SJSA1 (cell line): ENCODE measurements at regions not wholly inside any gene's neighbourhood (a gene's known extent, or its start where the extent isn't known, plus 50 kb on each side); places are given as distances from the start of the nearest gene placed in this dataset.
A peak's percentile ranks its signal among the peaks of the same experiment; 100 is the strongest.

Source experiments
- DNase-seq, 2 experiments: peaks; one replicate each; pipeline ENCODE4 v3.0.0-alpha.2; 2015 to 2020; ENCODE audit warnings: low spot score in 2 of 2, low read depth in 1 of 2
- H3K27ac ChIP-seq: fragments of 250-450 bp; sonication (Bioruptor Pico); 2 replicates; pipeline ENCODE4 v1.5.1; 2020; ENCODE audit warnings: mild to moderate bottlenecking, moderate library complexity
- H3K27me3 ChIP-seq: fragments of 250-450 bp; sonication (Bioruptor Pico); replicated peaks from 2 replicates; pipeline ENCODE4 v1.5.1; 2020; ENCODE audit warnings: mild to moderate bottlenecking, moderate library complexity
- H3K36me3 ChIP-seq: fragments of 250-450 bp; sonication (Bioruptor Pico); 2 replicates; pipeline ENCODE4 v1.5.1; 2020; ENCODE audit warnings: mild to moderate bottlenecking
- H3K4me1 ChIP-seq: fragments of 250-450 bp; sonication (Bioruptor Pico); replicated peaks from 2 replicates; pipeline ENCODE4 v1.6.1; 2021; ENCODE audit warnings: mild to moderate bottlenecking
- H3K4me3 ChIP-seq: fragments of 250-450 bp; sonication (Bioruptor Pico); 2 replicates; pipeline ENCODE4 v1.5.1; 2020; ENCODE audit warnings: mild to moderate bottlenecking
- H3K9me3 ChIP-seq: fragments of 250-450 bp; sonication (Bioruptor Pico); replicated peaks from 2 replicates; pipeline ENCODE4 v1.5.1; 2020; ENCODE audit warnings: mild to moderate bottlenecking

- no peaks in the 10 kb centered on the region for H3K36me3 ChIP-seq
- H3K4me3 ChIP-seq = no peak overlapping the region
- no peaks in the 10 kb centered on the region for H3K9me3 ChIP-seq
- H3K4me1 ChIP-seq = peaks cover 12% of the 10 kb centered on the region
- no peak overlapping the region for H3K27ac ChIP-seq
- no peak for DNase-seq
- H3K27me3 ChIP-seq = no peaks in the 10 kb centered on the region
Measured at GRCh38 chr16:86322806-86323205, 187.5 kb upstream of the FOXF1 start.

GRCh38 chr16:86324320-86324719 lies 186.0 kb upstream of the FOXF1 start:
- no peak for DNase-seq
- Histone ChIP-seq H3K4me1 (peaks cover 12% of the 10 kb centered on the region), H3K27me3 (no peaks in the 10 kb centered on the region), H3K9me3 (no peaks in the 10 kb centered on the region), H3K4me3 (no peak overlapping the region), H3K36me3 (no peaks in the 10 kb centered on the region), H3K27ac (no peak overlapping the region)

GRCh38 chr16:86325360-86325759 lies 185.0 kb upstream of the FOXF1 start:
- no peaks in the 10 kb centered on the region for H3K36me3 ChIP-seq

GRCh38 chr16:86325895-86326294 lies 184.4 kb upstream of the FOXF1 start:
- Histone ChIP-seq H3K27me3 (no peaks in the 10 kb centered on the region), H3K27ac (no peak overlapping the region), H3K4me3 (no peak overlapping the region), H3K9me3 (no peaks in the 10 kb centered on the region), H3K36me3 (no peaks in the 10 kb centered on the region), H3K4me1 (peaks cover 12% of the 10 kb centered on the region)
- DNase-seq = no peak

More at GRCh38 chr16:86325360-86325759, 185.0 kb upstream of the FOXF1 start:
- Histone ChIP-seq H3K27ac (no peak overlapping the region), H3K4me3 (no peak overlapping the region), H3K4me1 (peaks cover 12% of the 10 kb centered on the region), H3K27me3 (no peaks in the 10 kb centered on the region), H3K9me3 (no peaks in the 10 kb centered on the region)
- DNase-seq = no peak

- Histone ChIP-seq H3K27ac (no peak overlapping the region), H3K36me3 (no peaks in the 10 kb centered on the region), H3K27me3 (no peaks in the 10 kb centered on the region), H3K9me3 (no peaks in the 10 kb centered on the region), H3K4me1 (peaks cover 4% of the 10 kb centered on the region), H3K4me3 (no peak overlapping the region)
- no peak for DNase-seq
Measured at GRCh38 chr16:86327321-86327720, 183.0 kb upstream of the FOXF1 start.

GRCh38 chr16:86330906-86331305 lies 179.4 kb upstream of the FOXF1 start:
- Histone ChIP-seq H3K36me3 (no peaks in the 10 kb centered on the region), H3K27ac (no peak overlapping the region), H3K27me3 (no peaks in the 10 kb centered on the region), H3K4me3 (no peak overlapping the region), H3K9me3 (no peaks in the 10 kb centered on the region), H3K4me1 (no peaks in the 10 kb centered on the region)
- DNase-seq = no peak

GRCh38 chr16:86334079-86334635 lies 176.2 kb upstream of the FOXF1 start:
- H3K9me3 ChIP-seq = no peaks in the 10 kb centered on the region
- no peak overlapping the region for H3K27ac ChIP-seq
- DNase-seq = no peak
- H3K36me3 ChIP-seq = no peaks in the 10 kb centered on the region
- H3K4me3 ChIP-seq = no peak overlapping the region
- H3K27me3 ChIP-seq = no peaks in the 10 kb centered on the region
- H3K4me1 ChIP-seq = peaks cover 9% of the 10 kb centered on the region

GRCh38 chr16:86335266-86336172 lies 174.8 kb upstream of the FOXF1 start:
- H3K27ac ChIP-seq = no peak overlapping the region
- H3K4me1 ChIP-seq = peaks cover 15% of the 10 kb centered on the region
- H3K27me3 ChIP-seq = no peaks in the 10 kb centered on the region
- H3K9me3 ChIP-seq = no peaks in the 10 kb centered on the region
- no peaks in the 10 kb centered on the region for H3K36me3 ChIP-seq
- DNase-seq = no peak
- H3K4me3 ChIP-seq = no peak overlapping the region

GRCh38 chr16:86337138-86337537 lies 173.2 kb upstream of the FOXF1 start:
- H3K4me3 ChIP-seq = no peak overlapping the region
- peaks cover 32% of the 10 kb centered on the region for H3K4me1 ChIP-seq
- H3K27ac ChIP-seq = no peak overlapping the region
- no peaks in the 10 kb centered on the region for H3K27me3 ChIP-seq
- no peaks in the 10 kb centered on the region for H3K36me3 ChIP-seq
- H3K9me3 ChIP-seq = no peaks in the 10 kb centered on the region
- no peak for DNase-seq

- DNase-seq = no peak
- Histone ChIP-seq H3K27me3 (no peaks in the 10 kb centered on the region), H3K27ac (no peak overlapping the region), H3K4me1 (peaks cover 38% of the 10 kb centered on the region), H3K9me3 (no peaks in the 10 kb centered on the region), H3K4me3 (no peak overlapping the region), H3K36me3 (no peaks in the 10 kb centered on the region)
Measured at GRCh38 chr16:86337581-86338402, 172.5 kb upstream of the FOXF1 start.

GRCh38 chr16:86338403-86339115 lies 171.8 kb upstream of the FOXF1 start:
- H3K9me3 ChIP-seq = no peaks in the 10 kb centered on the region
- no peak for DNase-seq
- peaks cover 46% of the 10 kb centered on the region for H3K4me1 ChIP-seq
- H3K27ac ChIP-seq = no peak overlapping the region
- H3K27me3 ChIP-seq = no peaks in the 10 kb centered on the region
- H3K4me3 ChIP-seq = no peak overlapping the region
- H3K36me3 ChIP-seq = no peaks in the 10 kb centered on the region

GRCh38 chr16:86342161-86342834 lies 168.0 kb upstream of the FOXF1 start:
- H3K27ac ChIP-seq = peak overlapping the region; percentile 91

More at GRCh38 chr16:86342161-86342834, 168.0 kb upstream of the FOXF1 start:
- no peak for DNase-seq
- Histone ChIP-seq H3K4me3 (no peak overlapping the region), H3K27me3 (no peaks in the 10 kb centered on the region), H3K9me3 (no peaks in the 10 kb centered on the region), H3K36me3 (no peaks in the 10 kb centered on the region), H3K4me1 (peaks cover 57% of the 10 kb centered on the region)
